ENCODE measurements at regions not wholly inside any gene's neighbourhood (a gene's known extent, or its start where the extent isn't known, plus 50 kb on each side); places are given as distances from the start of the nearest gene placed in this dataset.

DNA sequence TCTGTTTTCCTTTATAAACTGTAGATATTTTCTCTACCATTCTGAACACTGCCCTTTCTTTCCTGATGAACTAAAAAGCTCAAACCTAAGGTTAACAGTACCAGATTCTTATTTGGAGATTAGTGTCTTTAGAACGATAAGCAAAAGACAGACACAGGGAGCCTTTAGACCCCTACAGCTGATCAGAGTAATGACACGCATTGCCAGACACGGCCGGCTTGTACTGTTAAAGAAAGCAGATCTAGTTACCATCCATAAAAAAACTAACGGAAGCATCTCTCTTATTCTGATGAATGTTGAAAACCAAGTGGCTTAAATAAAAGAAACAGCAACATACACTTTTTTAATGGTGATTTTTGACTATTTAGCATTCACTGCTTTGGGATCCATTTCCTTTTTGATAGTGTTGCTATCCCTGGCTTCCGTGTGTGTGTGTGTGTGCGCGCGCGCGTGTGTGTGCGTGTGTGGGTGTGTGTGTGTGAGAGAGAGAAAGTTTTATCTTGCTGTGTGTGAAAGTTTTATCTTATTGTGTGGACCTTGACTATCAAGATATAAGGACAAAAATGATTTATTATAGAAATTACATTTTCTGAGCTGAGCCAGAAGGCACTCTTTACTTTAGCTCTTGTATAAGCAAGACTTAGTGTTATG lies 95.6 kb upstream of the SLC35B3 start:
- DNase-seq (ENCODE audit: low read depth, low spot score) = no peak
- Histone ChIP-seq H2AFZ (ENCODE audit: low read depth, low read length, poor library complexity, severe bottlenecking) (no peak overlapping the region), H3K9me3 (ENCODE audit: control insufficient read depth in 1 of 2, insufficient read depth in 1 of 2, low read depth in 1 of 2, low read length in 2 of 2) (no peaks in the 10 kb centered on the region), H3K4me1 (ENCODE audit: control insufficient read depth in 1 of 2, insufficient read depth in 2 of 2, low read length in 2 of 2) (no peaks in the 10 kb centered on the region), H3K4me3 (replicated peaks in 1 of 2; ENCODE audit: low read depth in 1 of 2, low read length in 2 of 2) (no peak overlapping the region), H3K9me2 (ENCODE audit: insufficient read depth) (no peaks in the 10 kb centered on the region), H3K27me3 (ENCODE audit: insufficient read depth, low read length) (no peaks in the 10 kb centered on the region), H4K20me1 (ENCODE audit: insufficient read depth) (no peaks in the 10 kb centered on the region), H3K79me2 (ENCODE audit: insufficient read depth, low read length) (no peaks in the 10 kb centered on the region), H3K36me3 (ENCODE audit: control insufficient read depth in 1 of 2, insufficient read depth in 2 of 2, low read length in 2 of 2) (no peaks in the 10 kb centered on the region), H3K9ac (ENCODE audit: low read length) (no peak overlapping the region), H3K27ac (ENCODE audit: low read depth, low read length) (no peak overlapping the region), H3K4me2 (ENCODE audit: low read length) (peak overlapping the region; percentile 22)
- POLR2A ChIA-PET = no interaction called here
- RAD21 ChIA-PET (ENCODE audit: low non-redundant PET in 1 of 2, low total read pairs in 2 of 2, uncharacterized antibody in 2 of 2, unreplicated experiment in 2 of 2) = no interaction called here
- CTCF ChIA-PET = no interaction called here
- TF ChIP-seq, protein P1, sequence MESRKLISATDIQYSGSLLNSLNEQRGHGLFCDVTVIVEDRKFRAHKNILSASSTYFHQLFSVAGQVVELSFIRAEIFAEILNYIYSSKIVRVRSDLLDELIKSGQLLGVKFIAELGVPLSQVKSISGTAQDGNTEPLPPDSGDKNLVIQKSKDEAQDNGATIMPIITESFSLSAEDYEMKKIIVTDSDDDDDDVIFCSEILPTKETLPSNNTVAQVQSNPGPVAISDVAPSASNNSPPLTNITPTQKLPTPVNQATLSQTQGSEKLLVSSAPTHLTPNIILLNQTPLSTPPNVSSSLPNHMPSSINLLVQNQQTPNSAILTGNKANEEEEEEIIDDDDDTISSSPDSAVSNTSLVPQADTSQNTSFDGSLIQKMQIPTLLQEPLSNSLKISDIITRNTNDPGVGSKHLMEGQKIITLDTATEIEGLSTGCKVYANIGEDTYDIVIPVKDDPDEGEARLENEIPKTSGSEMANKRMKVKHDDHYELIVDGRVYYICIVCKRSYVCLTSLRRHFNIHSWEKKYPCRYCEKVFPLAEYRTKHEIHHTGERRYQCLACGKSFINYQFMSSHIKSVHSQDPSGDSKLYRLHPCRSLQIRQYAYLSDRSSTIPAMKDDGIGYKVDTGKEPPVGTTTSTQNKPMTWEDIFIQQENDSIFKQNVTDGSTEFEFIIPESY (IDR thresholded peaks at IDR 0.05; ENCODE audit: extremely low read depth, insufficient replicate concordance, low read length) = no peak
- TF ChIP-seq EZH2phosphoT487 (IDR thresholded peaks at IDR 0.05; ENCODE audit: borderline replicate concordance) = no peak
- no peak for TF ChIP-seq CEBPB (IDR thresholded peaks at IDR 0.05; ENCODE audit: low read depth)
- no peak for TF ChIP-seq CBX3 (IDR thresholded peaks at IDR 0.05; ENCODE audit: low read depth)
- TF ChIP-seq, protein P2, sequence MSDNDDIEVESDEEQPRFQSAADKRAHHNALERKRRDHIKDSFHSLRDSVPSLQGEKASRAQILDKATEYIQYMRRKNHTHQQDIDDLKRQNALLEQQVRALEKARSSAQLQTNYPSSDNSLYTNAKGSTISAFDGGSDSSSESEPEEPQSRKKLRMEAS (IDR thresholded peaks at IDR 0.05) = no peak
- TF ChIP-seq POLR2A (IDR thresholded peaks at IDR 0.05; ENCODE audit: borderline replicate concordance, extremely low read depth, insufficient read depth, insufficient read length) = no peak
- TF ChIP-seq FOSL1 (IDR thresholded peaks at IDR 0.05; ENCODE audit: low read depth) = no peak
- no peak for TF ChIP-seq SP1 (IDR thresholded peaks at IDR 0.05; ENCODE audit: low read depth)
- TF ChIP-seq SRF (IDR thresholded peaks at IDR 0.05; ENCODE audit: low read depth) = no peak
- TF ChIP-seq, protein P3, sequence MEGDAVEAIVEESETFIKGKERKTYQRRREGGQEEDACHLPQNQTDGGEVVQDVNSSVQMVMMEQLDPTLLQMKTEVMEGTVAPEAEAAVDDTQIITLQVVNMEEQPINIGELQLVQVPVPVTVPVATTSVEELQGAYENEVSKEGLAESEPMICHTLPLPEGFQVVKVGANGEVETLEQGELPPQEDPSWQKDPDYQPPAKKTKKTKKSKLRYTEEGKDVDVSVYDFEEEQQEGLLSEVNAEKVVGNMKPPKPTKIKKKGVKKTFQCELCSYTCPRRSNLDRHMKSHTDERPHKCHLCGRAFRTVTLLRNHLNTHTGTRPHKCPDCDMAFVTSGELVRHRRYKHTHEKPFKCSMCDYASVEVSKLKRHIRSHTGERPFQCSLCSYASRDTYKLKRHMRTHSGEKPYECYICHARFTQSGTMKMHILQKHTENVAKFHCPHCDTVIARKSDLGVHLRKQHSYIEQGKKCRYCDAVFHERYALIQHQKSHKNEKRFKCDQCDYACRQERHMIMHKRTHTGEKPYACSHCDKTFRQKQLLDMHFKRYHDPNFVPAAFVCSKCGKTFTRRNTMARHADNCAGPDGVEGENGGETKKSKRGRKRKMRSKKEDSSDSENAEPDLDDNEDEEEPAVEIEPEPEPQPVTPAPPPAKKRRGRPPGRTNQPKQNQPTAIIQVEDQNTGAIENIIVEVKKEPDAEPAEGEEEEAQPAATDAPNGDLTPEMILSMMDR (IDR thresholded peaks at IDR 0.05 in 2 of 3, conservative IDR thresholded peaks at IDR 0.05 in 1 of 3; ENCODE audit: borderline replicate concordance in 1 of 3, insufficient read depth in 1 of 3, low read depth in 2 of 3, low read length in 2 of 3) = no peak
- TF ChIP-seq, protein P4, sequence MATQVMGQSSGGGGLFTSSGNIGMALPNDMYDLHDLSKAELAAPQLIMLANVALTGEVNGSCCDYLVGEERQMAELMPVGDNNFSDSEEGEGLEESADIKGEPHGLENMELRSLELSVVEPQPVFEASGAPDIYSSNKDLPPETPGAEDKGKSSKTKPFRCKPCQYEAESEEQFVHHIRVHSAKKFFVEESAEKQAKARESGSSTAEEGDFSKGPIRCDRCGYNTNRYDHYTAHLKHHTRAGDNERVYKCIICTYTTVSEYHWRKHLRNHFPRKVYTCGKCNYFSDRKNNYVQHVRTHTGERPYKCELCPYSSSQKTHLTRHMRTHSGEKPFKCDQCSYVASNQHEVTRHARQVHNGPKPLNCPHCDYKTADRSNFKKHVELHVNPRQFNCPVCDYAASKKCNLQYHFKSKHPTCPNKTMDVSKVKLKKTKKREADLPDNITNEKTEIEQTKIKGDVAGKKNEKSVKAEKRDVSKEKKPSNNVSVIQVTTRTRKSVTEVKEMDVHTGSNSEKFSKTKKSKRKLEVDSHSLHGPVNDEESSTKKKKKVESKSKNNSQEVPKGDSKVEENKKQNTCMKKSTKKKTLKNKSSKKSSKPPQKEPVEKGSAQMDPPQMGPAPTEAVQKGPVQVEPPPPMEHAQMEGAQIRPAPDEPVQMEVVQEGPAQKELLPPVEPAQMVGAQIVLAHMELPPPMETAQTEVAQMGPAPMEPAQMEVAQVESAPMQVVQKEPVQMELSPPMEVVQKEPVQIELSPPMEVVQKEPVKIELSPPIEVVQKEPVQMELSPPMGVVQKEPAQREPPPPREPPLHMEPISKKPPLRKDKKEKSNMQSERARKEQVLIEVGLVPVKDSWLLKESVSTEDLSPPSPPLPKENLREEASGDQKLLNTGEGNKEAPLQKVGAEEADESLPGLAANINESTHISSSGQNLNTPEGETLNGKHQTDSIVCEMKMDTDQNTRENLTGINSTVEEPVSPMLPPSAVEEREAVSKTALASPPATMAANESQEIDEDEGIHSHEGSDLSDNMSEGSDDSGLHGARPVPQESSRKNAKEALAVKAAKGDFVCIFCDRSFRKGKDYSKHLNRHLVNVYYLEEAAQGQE (IDR thresholded peaks at IDR 0.05; ENCODE audit: low read depth) = no peak
- no peak for TF ChIP-seq JUND (IDR thresholded peaks at IDR 0.05)
- no peak for TF ChIP-seq TCF7L2 (IDR thresholded peaks at IDR 0.05; ENCODE audit: borderline replicate concordance, extremely low read depth, insufficient read depth, insufficient read length)
- TF ChIP-seq, protein P5, sequence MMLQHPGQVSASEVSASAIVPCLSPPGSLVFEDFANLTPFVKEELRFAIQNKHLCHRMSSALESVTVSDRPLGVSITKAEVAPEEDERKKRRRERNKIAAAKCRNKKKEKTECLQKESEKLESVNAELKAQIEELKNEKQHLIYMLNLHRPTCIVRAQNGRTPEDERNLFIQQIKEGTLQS (IDR thresholded peaks at IDR 0.05) = no peak
- no peak for TF ChIP-seq SIN3A (IDR thresholded peaks at IDR 0.05; ENCODE audit: low read depth)
- TF ChIP-seq EZH2 (IDR thresholded peaks at IDR 0.05) = no peak
- no peak for TF ChIP-seq YY1 (IDR thresholded peaks at IDR 0.05; ENCODE audit: extremely low read depth, insufficient replicate concordance, low read depth, low read length)
- no peak for TF ChIP-seq ELF1 (IDR thresholded peaks at IDR 0.05; ENCODE audit: borderline replicate concordance, low read depth)
- no peak for TF ChIP-seq POLR2AphosphoS5 (IDR thresholded peaks at IDR 0.05; ENCODE audit: low read depth, low read length)
- TF ChIP-seq ZNF274 (IDR thresholded peaks at IDR 0.05; ENCODE audit: low read depth, low read length) = no peak
- intact Hi-C loops (cut with micrococcal nuclease) = no loop called here
- ATAC-seq = peak; percentile 44; the same call in 1 of the 2 replicates
- BruUV-seq (replicated peaks) = no TSS peak
